Ascending aorta (tissue), 2 donors: ENCODE measurements at regions not wholly inside any gene's neighbourhood (a gene's known extent, or its start where the extent isn't known, plus 50 kb on each side); places are given as distances from the start of the nearest gene placed in this dataset.

Experiments used
- DNase-seq, 2 donors: peaks; one replicate each; pipeline ENCODE4 v3.0.0-alpha.2; 2019; ENCODE audit warnings: low spot score in 2 of 2
- H3K27ac ChIP-seq, 2 donors: fragments of 200-600 bp; sonication (generic); one replicate each; pipeline ENCODE4 v1.5.1; 2016 to 2017; ENCODE audit warnings: mild to moderate bottlenecking in 1 of 2
- H3K27me3 ChIP-seq: fragments of 200-600 bp; sonication (generic); one replicate; pipeline ENCODE4 v1.5.1; 2017
- H3K36me3 ChIP-seq, 2 donors: fragments of 200-600 bp; sonication (generic); one replicate each; pipeline ENCODE4 v1.5.1; 2016
- H3K4me1 ChIP-seq, 2 donors: fragments of 200-600 bp; sonication (generic); one replicate each; pipeline ENCODE4 v1.5.1; 2016 to 2017; ENCODE audit warnings: mild to moderate bottlenecking in 1 of 2
- H3K4me3 ChIP-seq, 2 donors: fragments of 200-600 bp; sonication (generic); one replicate each; pipeline ENCODE4 v1.5.1; 2016 to 2017; ENCODE audit warnings: mild to moderate bottlenecking in 1 of 2
- H3K9me3 ChIP-seq, 2 donors: fragments of 200-600 bp; sonication (generic); one replicate each; pipeline ENCODE4 v1.5.1; 2016
- intact Hi-C: fragments of 100-400 bp; cut with DNase I; formaldehyde crosslinking; loops from one replicate; pipeline ENCODE4 v1.15.1; 2023
- TF ChIP-seq, protein P1 (sequence below), 3 experiments: fragments of 200-600 bp in 2 of 3; fragments of 450-650 bp in 1 of 3; sonication (generic) in 2 of 3; IDR thresholded peaks; one replicate each; pipeline ENCODE4 v1.5.1; 2016 to 2019; ENCODE audit warnings: antibody characterized with exemption in 3 of 3, mild to moderate bottlenecking in 1 of 3, moderate library complexity in 1 of 3

DNA sequence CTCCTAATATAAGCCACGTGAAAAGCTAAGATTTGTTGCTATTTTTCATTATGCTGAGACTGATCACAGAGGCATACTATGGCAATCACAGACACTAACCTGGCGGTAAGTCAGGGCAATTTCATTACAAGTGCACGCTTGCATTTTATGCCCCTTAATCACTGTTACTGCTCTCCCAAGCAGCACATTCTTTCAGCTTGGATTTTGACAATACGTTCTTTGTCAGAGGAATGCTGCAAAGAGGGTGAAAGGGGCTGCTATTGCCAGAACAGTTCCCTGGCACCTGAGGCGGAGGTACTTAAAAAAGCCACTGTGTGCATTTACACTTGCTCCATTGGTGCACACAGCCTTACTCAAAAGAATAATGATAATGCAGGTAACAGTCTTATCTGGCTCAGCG is 346.6 kb downstream of the RFC3 start:
- peak overlapping the region; percentile 33 to 88 for H3K27ac ChIP-seq
- intact Hi-C loops = no loop called here

DNA sequence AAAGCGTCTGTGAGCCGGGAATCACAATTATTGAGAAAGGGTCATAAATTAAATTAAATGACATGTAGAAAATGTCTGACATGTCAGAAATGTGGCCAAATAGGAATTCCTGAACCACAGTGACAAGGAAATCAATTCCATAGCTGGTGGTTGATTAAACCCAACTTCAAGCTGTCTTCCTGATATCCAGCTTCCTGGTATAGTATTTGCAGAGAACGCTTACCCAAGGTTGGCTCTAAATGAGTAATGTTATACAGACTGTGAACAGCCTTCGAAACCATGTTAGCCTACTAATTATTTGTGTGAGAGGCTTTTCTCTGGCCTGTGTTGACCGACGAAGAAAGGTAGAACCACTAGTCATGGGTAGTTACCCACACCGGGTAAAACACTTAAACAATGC is 347.2 kb downstream of the RFC3 start:
- Histone ChIP-seq H3K36me3 (no peaks in the 10 kb centered on the region), H3K4me3 (no peak overlapping the region), H3K27ac (peak overlapping the region; percentile 12 to 88), H3K9me3 (no peaks in the 10 kb centered on the region), H3K27me3 (no peaks in the 10 kb centered on the region), H3K4me1 (peaks cover 9 to 13% of the 10 kb centered on the region in 2 donors)
- no peak for DNase-seq
- intact Hi-C loops = no loop called here
- TF ChIP-seq, protein P1, sequence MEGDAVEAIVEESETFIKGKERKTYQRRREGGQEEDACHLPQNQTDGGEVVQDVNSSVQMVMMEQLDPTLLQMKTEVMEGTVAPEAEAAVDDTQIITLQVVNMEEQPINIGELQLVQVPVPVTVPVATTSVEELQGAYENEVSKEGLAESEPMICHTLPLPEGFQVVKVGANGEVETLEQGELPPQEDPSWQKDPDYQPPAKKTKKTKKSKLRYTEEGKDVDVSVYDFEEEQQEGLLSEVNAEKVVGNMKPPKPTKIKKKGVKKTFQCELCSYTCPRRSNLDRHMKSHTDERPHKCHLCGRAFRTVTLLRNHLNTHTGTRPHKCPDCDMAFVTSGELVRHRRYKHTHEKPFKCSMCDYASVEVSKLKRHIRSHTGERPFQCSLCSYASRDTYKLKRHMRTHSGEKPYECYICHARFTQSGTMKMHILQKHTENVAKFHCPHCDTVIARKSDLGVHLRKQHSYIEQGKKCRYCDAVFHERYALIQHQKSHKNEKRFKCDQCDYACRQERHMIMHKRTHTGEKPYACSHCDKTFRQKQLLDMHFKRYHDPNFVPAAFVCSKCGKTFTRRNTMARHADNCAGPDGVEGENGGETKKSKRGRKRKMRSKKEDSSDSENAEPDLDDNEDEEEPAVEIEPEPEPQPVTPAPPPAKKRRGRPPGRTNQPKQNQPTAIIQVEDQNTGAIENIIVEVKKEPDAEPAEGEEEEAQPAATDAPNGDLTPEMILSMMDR (IDR thresholded peaks at IDR 0.05) = no peak

More for the DNA sequence above, 346.6 kb downstream of the RFC3 start:
- DNase-seq = no peak
- no peaks in the 10 kb centered on the region for H3K27me3 ChIP-seq
- H3K4me3 ChIP-seq = no peak overlapping the region
- peaks cover 9 to 13% of the 10 kb centered on the region in 2 donors for H3K4me1 ChIP-seq
- H3K36me3 ChIP-seq = no peaks in the 10 kb centered on the region
- no peaks in the 10 kb centered on the region for H3K9me3 ChIP-seq
- TF ChIP-seq, protein P1 (IDR thresholded peaks at IDR 0.05) = no peak

- no peaks in the 10 kb centered on the region for H3K9me3 ChIP-seq
- TF ChIP-seq, protein P1 (IDR thresholded peaks at IDR 0.05) = no peak
- no peaks in the 10 kb centered on the region for H3K36me3 ChIP-seq
- H3K4me3 ChIP-seq = no peak overlapping the region
- intact Hi-C loops = no loop called here
- H3K27ac ChIP-seq = no peak overlapping the region
- no peak for DNase-seq
- peaks cover 9 to 10% of the 10 kb centered on the region in 2 donors for H3K4me1 ChIP-seq
- H3K27me3 ChIP-seq = no peaks in the 10 kb centered on the region
These were observed 348.5 kb downstream of the RFC3 start for GRCh38 chr13:34166406-34166805.

- no peaks in the 10 kb centered on the region for H3K36me3 ChIP-seq
- H3K4me3 ChIP-seq = no peak overlapping the region
- intact Hi-C loops = no loop called here
- H3K27ac ChIP-seq = no peak overlapping the region
- DNase-seq = no peak
- peaks cover 6 to 7% of the 10 kb centered on the region in 2 donors for H3K4me1 ChIP-seq
- H3K9me3 ChIP-seq = no peaks in the 10 kb centered on the region
- H3K27me3 ChIP-seq = no peaks in the 10 kb centered on the region
- TF ChIP-seq, protein P1 (IDR thresholded peaks at IDR 0.05) = no peak
These were observed 349.4 kb downstream of the RFC3 start for GRCh38 chr13:34167347-34167746.

- TF ChIP-seq, protein P1 (IDR thresholded peaks at IDR 0.05) = no peak
- Histone ChIP-seq H3K36me3 (no peaks in the 10 kb centered on the region), H3K4me1 (peaks cover 0 to under 1% of the 10 kb centered on the region in 2 donors), H3K4me3 (no peak overlapping the region), H3K27me3 (no peaks in the 10 kb centered on the region), H3K27ac (no peak overlapping the region), H3K9me3 (no peaks in the 10 kb centered on the region)
- intact Hi-C loops = no loop called here
- no peak for DNase-seq
These were observed 354.1 kb downstream of the RFC3 start for GRCh38 chr13:34172048-34172447.

DNA sequence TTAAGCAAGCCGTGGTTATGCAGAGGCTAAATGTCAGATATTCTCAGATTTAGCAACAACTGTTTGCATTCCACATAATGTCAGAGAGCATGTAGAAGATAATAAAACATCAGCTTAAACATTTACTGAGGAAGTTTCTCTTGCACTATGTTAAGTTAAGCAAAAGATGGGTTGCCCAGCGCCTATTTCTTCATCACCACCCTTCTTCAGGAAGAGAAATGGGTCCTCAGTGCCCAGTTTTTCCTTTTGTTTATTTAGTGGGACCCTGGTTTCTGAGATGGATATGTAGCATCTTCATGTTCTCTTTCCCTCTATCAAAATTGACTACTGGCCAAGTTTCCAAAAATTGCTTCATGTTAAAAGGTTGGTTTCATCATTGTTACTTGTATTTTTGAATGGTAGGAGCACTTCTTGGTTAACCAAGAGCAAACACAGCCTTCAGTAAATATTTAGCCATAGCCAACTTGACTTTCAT is 356.8 kb downstream of the RFC3 start:
- Histone ChIP-seq H3K36me3 (no peaks in the 10 kb centered on the region), H3K4me3 (no peak overlapping the region), H3K9me3 (no peaks in the 10 kb centered on the region), H3K27ac (no peak overlapping the region), H3K4me1 (no peaks in the 10 kb centered on the region), H3K27me3 (no peaks in the 10 kb centered on the region)
- no peak for DNase-seq
- intact Hi-C loops = no loop called here
- TF ChIP-seq, protein P1 (IDR thresholded peaks at IDR 0.05) = no peak
